PC-3 (cell line): ENCODE measurements at regions not wholly inside any gene's neighbourhood (a gene's known extent, or its start where the extent isn't known, plus 50 kb on each side); places are given as distances from the start of the nearest gene placed in this dataset.

Experiments
- CTCF ChIP-seq: fragments of 300-600 bp; sonication (generic); conservative IDR thresholded peaks from 2 replicates; pipeline ENCODE4 v1.5.1; 2017; ENCODE audit warnings: antibody characterized with exemption, low read depth, mild to moderate bottlenecking, low read length
- EZH2phosphoT487 ChIP-seq: fragments of 300-600 bp; sonication (generic); IDR thresholded peaks from 2 replicates; pipeline ENCODE4 v1.6.1; 2018; ENCODE audit warnings: mild to moderate bottlenecking, antibody characterized with exemption, low read length, borderline replicate concordance

DNA sequence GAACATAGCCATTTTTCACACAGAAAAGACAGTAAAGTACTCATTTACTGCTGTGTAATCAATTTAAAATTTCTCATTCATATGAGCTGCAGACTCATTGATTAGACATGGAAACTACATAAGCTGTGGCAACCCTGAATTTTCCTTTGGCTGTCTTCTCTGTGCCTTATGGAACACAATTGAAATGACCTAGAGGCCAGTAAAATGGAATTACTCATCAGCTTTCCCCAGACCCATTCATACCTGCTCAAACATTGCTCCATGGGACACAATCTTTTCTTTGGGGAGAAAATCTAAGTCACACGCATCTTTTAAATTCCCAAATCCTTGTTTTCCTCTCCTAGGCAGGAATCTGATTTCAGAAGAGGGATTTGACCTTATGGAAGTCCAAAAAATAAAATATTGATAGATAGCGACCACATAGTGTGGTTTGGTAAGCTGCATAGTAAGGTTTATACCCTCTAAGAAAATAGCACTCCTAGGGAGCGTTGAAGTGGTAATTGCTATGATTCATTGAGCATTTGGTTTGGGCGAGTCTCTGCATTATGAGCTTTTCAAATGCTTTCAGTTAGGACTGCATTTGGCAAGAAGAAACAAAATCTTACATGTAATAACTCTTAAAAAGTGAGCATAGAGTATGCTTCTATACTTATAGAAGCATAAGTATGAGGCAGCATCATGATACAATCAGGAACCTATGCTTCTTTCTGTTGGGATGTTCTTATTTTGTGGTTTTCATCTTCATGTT lies 243.4 kb upstream of the GADL1 start:
- TF ChIP-seq CTCF (no peak), EZH2phosphoT487 (no peak)
